OCI-LY7 (cell line): ENCODE measurements at regions not wholly inside any gene's neighbourhood (a gene's known extent, or its start where the extent isn't known, plus 50 kb on each side); places are given as distances from the start of the nearest gene placed in this dataset.

Experiments
- BruUV-seq: library from RNA; stranded (reverse); fragments of 400-500 nt; replicated peaks from 2 replicates; lab custom pipeline; 2021; lab: Mats Ljungman, UMichigan
- CTCF ChIA-PET: fragments of 300-600 bp; sonication (Branson Sonifier 250); formaldehyde crosslinking; loops from one replicate; lab custom pipeline; 2022; ENCODE audit warnings: antibody characterized with exemption; ENCODE audit not compliant: unreplicated experiment; lab: Charles Lee
- POLR2A ChIA-PET: fragments of 300-600 bp; sonication (Branson Sonifier 250); formaldehyde crosslinking; loops from one replicate; lab custom pipeline; 2022; ENCODE audit warnings: antibody characterized with exemption; lab: Charles Lee
- DNase-seq: peaks from one replicate; pipeline ENCODE4 v3.0.0-alpha.2; 2015; ENCODE audit warnings: low spot score
- H2AFZ ChIP-seq: fragments of 200-600 bp; sonication (generic), shearing (Covaris generic); 2 replicates; pipeline ENCODE4 v1.6.1; 2014; ENCODE audit warnings: mild to moderate bottlenecking, antibody characterized with exemption, low read length, moderate library complexity
- H3K27ac ChIP-seq: fragments of 200-600 bp; sonication (generic); 2 replicates; pipeline ENCODE4 v1.5.1; 2014; ENCODE audit warnings: mixed run types, low read depth, mild to moderate bottlenecking, moderate library complexity, low read length, inconsistent platforms; ENCODE audit not compliant: poor library complexity, severe bottlenecking
- H3K36me3 ChIP-seq: fragments of 200-600 bp; sonication (generic); 2 replicates; pipeline ENCODE4 v1.6.1; 2014; ENCODE audit warnings: mild to moderate bottlenecking, antibody characterized with exemption, low read length, moderate library complexity, mixed read lengths; ENCODE audit not compliant: insufficient read depth
- H3K4me1 ChIP-seq: fragments of 200-600 bp; sonication (generic); 2 replicates; pipeline ENCODE4 v1.5.1; 2014; ENCODE audit warnings: mild to moderate bottlenecking, low read length; ENCODE audit not compliant: insufficient read depth, poor library complexity, severe bottlenecking
- H3K4me2 ChIP-seq: fragments of 200-600 bp; sonication (generic); 2 replicates; pipeline ENCODE4 v1.6.1; 2014; ENCODE audit warnings: mild to moderate bottlenecking, low read length
- H3K4me3 ChIP-seq: fragments of 200-600 bp; sonication (generic); 2 replicates; pipeline ENCODE4 v1.5.1; 2014; ENCODE audit warnings: mild to moderate bottlenecking, low read depth, low read length; ENCODE audit not compliant: poor library complexity, severe bottlenecking
- H3K79me2 ChIP-seq: fragments of 200-600 bp; sonication (generic); 2 replicates; pipeline ENCODE4 v1.6.1; 2016; ENCODE audit warnings: low read depth, mild to moderate bottlenecking, low read length, moderate library complexity, mixed read lengths; ENCODE audit not compliant: insufficient read depth
- H3K9me2 ChIP-seq: fragments of 200-600 bp; sonication (generic); 2 replicates; pipeline ENCODE4 v1.6.1; 2016; ENCODE audit warnings: mild to moderate bottlenecking, low read length, mixed read lengths; ENCODE audit not compliant: insufficient read depth
- H3K9me3 ChIP-seq: fragments of 200-600 bp; sonication (generic); 2 replicates; pipeline ENCODE4 v1.6.1; 2014; ENCODE audit warnings: mild to moderate bottlenecking, mixed run types, low read length, mixed read lengths
- H4K20me1 ChIP-seq: fragments of 200-600 bp; sonication (generic); 2 replicates; pipeline ENCODE4 v1.6.1; 2014; ENCODE audit warnings: mild to moderate bottlenecking, antibody characterized with exemption, low read length, moderate library complexity, mixed read lengths; ENCODE audit not compliant: insufficient read depth
- EZH2phosphoT487 ChIP-seq: fragments of 200-600 bp; sonication (generic); IDR thresholded peaks from 2 replicates; pipeline ENCODE4 v1.6.1; 2018; ENCODE audit warnings: low read depth, borderline replicate concordance, mild to moderate bottlenecking, mixed run types, antibody characterized with exemption, low read length, moderate library complexity, mixed read lengths
- intact Hi-C: fragments of 100-400 bp; cut with micrococcal nuclease; formaldehyde crosslinking; loops from one replicate; pipeline ENCODE4 v1.10.0; 2022; ENCODE audit not compliant: unreplicated experiment
- TF ChIP-seq, protein P1 (sequence below): fragments of 200-600 bp; sonication (generic); conservative IDR thresholded peaks from 2 replicates; pipeline ENCODE4 v1.5.1; 2014; ENCODE audit warnings: mild to moderate bottlenecking, antibody characterized with exemption, low read length, moderate library complexity, mixed read lengths

DNA sequence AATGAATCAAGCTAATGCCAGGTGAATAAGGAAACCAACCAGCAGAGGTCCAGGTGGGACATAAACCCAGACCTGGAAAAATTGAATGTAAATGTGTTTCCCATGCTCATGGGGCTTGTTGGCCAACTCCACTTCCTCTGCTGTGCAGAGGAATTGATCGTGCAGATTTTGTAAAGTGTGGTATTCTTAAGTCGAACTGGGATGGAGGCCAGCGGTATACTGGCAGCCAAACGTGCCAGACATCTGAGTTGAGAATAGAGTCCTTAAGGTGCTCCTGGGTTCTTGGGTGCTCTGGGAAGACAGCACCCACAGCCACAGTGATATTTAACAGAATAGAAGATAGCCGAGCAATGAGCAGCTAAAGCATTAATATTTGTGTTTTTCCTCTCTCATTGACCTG, 146.5 kb upstream of the LGALSL start:
- Histone ChIP-seq H3K9me3 (peaks cover 6% of the 10 kb centered on the region; the same call in 1 of the 2 replicates), H3K36me3 (no peaks in the 10 kb centered on the region), H3K4me2 (no peak overlapping the region), H4K20me1 (no peaks in the 10 kb centered on the region), H2AFZ (no peak overlapping the region), H3K4me3 (no peak overlapping the region), H3K27ac (no peak overlapping the region), H3K79me2 (no peaks in the 10 kb centered on the region), H3K4me1 (peaks cover 7% of the 10 kb centered on the region), H3K9me2 (no peaks in the 10 kb centered on the region)
- POLR2A ChIA-PET = interaction anchor here (1.0 to 1.7 kb wide), 2 partner anchors 10 to 148 kb away, joined by 3 to 4 read pairs; no protein-coding TSS in a partner anchor
- CTCF ChIA-PET = no interaction called here
- BruUV-seq = no TSS peak
- DNase-seq = no peak
- intact Hi-C loops = no loop called here
- TF ChIP-seq, protein P1, sequence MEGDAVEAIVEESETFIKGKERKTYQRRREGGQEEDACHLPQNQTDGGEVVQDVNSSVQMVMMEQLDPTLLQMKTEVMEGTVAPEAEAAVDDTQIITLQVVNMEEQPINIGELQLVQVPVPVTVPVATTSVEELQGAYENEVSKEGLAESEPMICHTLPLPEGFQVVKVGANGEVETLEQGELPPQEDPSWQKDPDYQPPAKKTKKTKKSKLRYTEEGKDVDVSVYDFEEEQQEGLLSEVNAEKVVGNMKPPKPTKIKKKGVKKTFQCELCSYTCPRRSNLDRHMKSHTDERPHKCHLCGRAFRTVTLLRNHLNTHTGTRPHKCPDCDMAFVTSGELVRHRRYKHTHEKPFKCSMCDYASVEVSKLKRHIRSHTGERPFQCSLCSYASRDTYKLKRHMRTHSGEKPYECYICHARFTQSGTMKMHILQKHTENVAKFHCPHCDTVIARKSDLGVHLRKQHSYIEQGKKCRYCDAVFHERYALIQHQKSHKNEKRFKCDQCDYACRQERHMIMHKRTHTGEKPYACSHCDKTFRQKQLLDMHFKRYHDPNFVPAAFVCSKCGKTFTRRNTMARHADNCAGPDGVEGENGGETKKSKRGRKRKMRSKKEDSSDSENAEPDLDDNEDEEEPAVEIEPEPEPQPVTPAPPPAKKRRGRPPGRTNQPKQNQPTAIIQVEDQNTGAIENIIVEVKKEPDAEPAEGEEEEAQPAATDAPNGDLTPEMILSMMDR = no peak
- TF ChIP-seq EZH2phosphoT487 = no peak

DNA sequence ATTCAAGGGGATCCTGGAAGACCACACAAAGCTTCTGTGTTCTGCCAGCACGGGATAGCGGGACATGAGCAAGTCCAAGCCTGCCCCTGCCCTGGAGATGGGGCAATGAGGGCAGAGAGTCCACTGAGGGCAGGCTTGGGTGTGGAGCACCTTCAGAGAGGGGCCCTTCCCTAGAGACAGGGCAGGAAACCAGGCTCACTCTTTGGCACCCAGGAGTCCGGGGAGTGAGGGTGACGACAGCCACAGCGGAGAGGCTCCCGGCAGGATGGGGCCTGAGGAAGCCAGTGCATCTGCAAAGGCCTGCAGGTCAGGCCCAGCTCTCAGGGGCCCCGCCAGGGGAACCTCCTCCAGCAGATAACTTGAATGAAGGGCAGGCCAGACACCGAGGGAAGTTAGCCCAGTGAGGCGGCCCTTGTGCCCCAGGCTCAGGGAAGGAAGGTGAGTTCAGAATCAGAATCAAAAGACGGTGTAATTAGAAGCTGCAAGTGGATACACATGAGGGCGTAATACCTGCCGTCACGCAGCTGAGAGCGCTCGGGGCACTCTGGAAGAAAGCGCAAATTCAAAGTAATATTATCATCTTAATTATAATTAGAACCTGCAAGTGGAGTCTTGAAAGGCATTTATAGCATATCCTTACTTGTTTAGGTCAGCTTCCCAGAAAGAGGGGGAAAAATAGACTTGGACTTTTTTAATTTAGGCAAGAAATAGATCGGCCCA, 142.6 kb upstream of the LGALSL start:
- BruUV-seq = no TSS peak
- Histone ChIP-seq H3K4me3 (no peak overlapping the region), H3K4me2 (no peak overlapping the region), H3K4me1 (peaks cover 10% of the 10 kb centered on the region), H4K20me1 (no peaks in the 10 kb centered on the region), H2AFZ (no peak overlapping the region), H3K9me2 (no peaks in the 10 kb centered on the region), H3K79me2 (no peaks in the 10 kb centered on the region), H3K36me3 (no peaks in the 10 kb centered on the region), H3K9me3 (no peaks in the 10 kb centered on the region), H3K27ac (no peak overlapping the region)
- no peak for TF ChIP-seq EZH2phosphoT487
- TF ChIP-seq, protein P1 = no peak
- intact Hi-C loops = no loop called here
- ChIA-PET CTCF (interaction anchor here (1.5 kb wide), 1 partner anchor 19 kb away, joined by 3 read pairs; no protein-coding TSS in a partner anchor), POLR2A (interaction anchor here (1.2 kb wide), 2 partner anchors 192 to 254 kb away, joined by 3 read pairs; no protein-coding TSS in a partner anchor)
- no peak for DNase-seq
